Eye (tissue), 1 donor: ENCODE measurements at regions not wholly inside any gene's neighbourhood (a gene's known extent, or its start where the extent isn't known, plus 50 kb on each side); places are given as distances from the start of the nearest gene placed in this dataset.

Experiments used
- DNase-seq: peaks from one replicate; pipeline ENCODE4 v3.0.0-alpha.2; 2015

GRCh38 chr11:70536051-70536877, 137.9 kb downstream of the CTTN start:
- no peak for DNase-seq

GRCh38 chr11:70537576-70538571, 139.5 kb downstream of the CTTN start:
- no peak for DNase-seq

GRCh38 chr11:70538641-70539359, 140.5 kb downstream of the CTTN start:
- DNase-seq, result no peak

GRCh38 chr11:70539360-70540095, 141.2 kb downstream of the CTTN start:
- DNase-seq, result no peak

GRCh38 chr11:70540196-70540595, 141.9 kb downstream of the CTTN start:
- no peak for DNase-seq

- DNase-seq, result no peak
Observed at GRCh38 chr11:70541176-70541575, 142.8 kb downstream of the CTTN start.

GRCh38 chr11:70541699-70542098, 143.4 kb downstream of the CTTN start:
- no peak for DNase-seq

GRCh38 chr11:70542406-70542805, 144.1 kb downstream of the CTTN start:
- DNase-seq, result no peak

- no peak for DNase-seq
Observed at GRCh38 chr11:70542811-70543210, 144.5 kb downstream of the CTTN start.

GRCh38 chr11:70543611-70544010, 145.3 kb downstream of the CTTN start:
- no peak for DNase-seq

- DNase-seq, result no peak
Observed at GRCh38 chr11:70544067-70544773, 145.9 kb downstream of the CTTN start.

GRCh38 chr11:70544774-70545609, 146.7 kb downstream of the CTTN start:
- peak; percentile 76 for DNase-seq

GRCh38 chr11:70545610-70545912, 147.2 kb downstream of the CTTN start:
- DNase-seq, result no peak

- DNase-seq, result no peak
Observed at GRCh38 chr11:70546191-70546940, 148.0 kb downstream of the CTTN start.

- no peak for DNase-seq
Observed at GRCh38 chr11:70547386-70547785, 149.1 kb downstream of the CTTN start.

- no peak for DNase-seq
Observed at GRCh38 chr11:70547821-70548670, 149.7 kb downstream of the CTTN start.

- DNase-seq, result no peak
Observed at GRCh38 chr11:70548976-70549375, 150.6 kb downstream of the CTTN start.

GRCh38 chr11:70549386-70549785, 151.1 kb downstream of the CTTN start:
- no peak for DNase-seq

GRCh38 chr11:70549796-70550195, 151.5 kb downstream of the CTTN start:
- no peak for DNase-seq
